Brain microvascular endothelial cell (primary cell): ENCODE measurements at regions not wholly inside any gene's neighbourhood (a gene's known extent, or its start where the extent isn't known, plus 50 kb on each side); places are given as distances from the start of the nearest gene placed in this dataset.

Experiments
- DNase-seq: peaks from one replicate; pipeline ENCODE4 v3.0.0-alpha.2; 2020
- H3K27ac ChIP-seq: fragments of 250-450 bp; sonication (Bioruptor Pico); 2 replicates; pipeline ENCODE4 v1.5.1; 2020; ENCODE audit warnings: mild to moderate bottlenecking, moderate library complexity
- H3K27me3 ChIP-seq: fragments of 250-450 bp; sonication (Bioruptor Pico); replicated peaks from 2 replicates; pipeline ENCODE4 v1.5.1; 2020; ENCODE audit warnings: mild to moderate bottlenecking
- H3K36me3 ChIP-seq: fragments of 250-450 bp; sonication (Bioruptor Pico); replicated peaks from 2 replicates; pipeline ENCODE4 v1.5.1; 2020; ENCODE audit warnings: mild to moderate bottlenecking
- H3K4me3 ChIP-seq: 2 replicates; pipeline ENCODE4 v1.5.1; 2011; ENCODE audit warnings: low read depth, mild to moderate bottlenecking, control low read depth, low read length, moderate library complexity
- in situ Hi-C: cut with HindIII; loops from 2 replicates; pipeline ENCODE4 v1.10.0; 2017; ENCODE audit warnings: low sequenced_read_pairs, low pct_ligation_motif_present
- TF ChIP-seq, protein P1 (sequence below): IDR thresholded peaks from 2 replicates; pipeline ENCODE4 v1.5.1; 2011; ENCODE audit warnings: low read depth, mild to moderate bottlenecking, moderate library complexity, low read length, control low read depth, inconsistent platforms; ENCODE audit errors: missing control alignments

DNA sequence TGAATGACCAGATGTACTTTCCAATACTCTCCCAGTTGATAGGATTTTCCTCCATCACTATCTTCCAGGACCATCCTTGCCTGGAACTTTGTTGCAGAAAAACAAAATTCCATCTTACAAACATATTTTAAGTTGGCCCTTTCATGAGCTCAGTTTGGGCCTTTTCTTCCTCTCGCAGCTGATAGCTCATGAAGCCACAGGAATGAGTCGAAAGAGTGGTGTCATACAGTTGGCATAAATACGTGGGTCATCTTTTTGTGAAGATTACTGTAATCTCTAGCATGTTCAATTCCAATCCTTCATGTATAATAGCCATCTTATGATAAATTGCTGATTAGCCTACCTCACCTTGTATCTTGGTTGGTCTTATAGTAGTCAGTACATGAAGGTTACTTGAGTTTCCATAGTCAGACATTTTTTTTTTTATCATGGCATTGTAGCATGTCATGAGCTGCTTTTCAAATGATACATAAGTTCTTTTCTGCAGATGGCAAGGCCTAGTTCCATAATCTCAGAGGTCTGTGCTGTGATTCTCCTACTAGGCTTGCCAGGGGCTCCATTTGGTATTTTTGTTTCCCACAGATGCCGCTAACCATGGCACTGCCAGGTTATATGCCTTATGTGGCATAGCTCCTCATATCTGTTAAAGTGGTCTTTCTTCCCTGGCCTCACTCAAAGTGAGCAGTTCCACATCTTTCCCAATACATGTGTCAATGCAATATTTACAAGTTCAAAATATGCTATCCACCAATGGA lies 380.6 kb upstream of the DCN start:
- in situ Hi-C loops: no loop called here
- Histone ChIP-seq H3K27ac (no peak overlapping the region), H3K4me3 (no peak overlapping the region), H3K27me3 (no peaks in the 10 kb centered on the region), H3K36me3 (no peaks in the 10 kb centered on the region)
- DNase-seq: no peak
- TF ChIP-seq, protein P1, sequence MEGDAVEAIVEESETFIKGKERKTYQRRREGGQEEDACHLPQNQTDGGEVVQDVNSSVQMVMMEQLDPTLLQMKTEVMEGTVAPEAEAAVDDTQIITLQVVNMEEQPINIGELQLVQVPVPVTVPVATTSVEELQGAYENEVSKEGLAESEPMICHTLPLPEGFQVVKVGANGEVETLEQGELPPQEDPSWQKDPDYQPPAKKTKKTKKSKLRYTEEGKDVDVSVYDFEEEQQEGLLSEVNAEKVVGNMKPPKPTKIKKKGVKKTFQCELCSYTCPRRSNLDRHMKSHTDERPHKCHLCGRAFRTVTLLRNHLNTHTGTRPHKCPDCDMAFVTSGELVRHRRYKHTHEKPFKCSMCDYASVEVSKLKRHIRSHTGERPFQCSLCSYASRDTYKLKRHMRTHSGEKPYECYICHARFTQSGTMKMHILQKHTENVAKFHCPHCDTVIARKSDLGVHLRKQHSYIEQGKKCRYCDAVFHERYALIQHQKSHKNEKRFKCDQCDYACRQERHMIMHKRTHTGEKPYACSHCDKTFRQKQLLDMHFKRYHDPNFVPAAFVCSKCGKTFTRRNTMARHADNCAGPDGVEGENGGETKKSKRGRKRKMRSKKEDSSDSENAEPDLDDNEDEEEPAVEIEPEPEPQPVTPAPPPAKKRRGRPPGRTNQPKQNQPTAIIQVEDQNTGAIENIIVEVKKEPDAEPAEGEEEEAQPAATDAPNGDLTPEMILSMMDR: no peak

DNA sequence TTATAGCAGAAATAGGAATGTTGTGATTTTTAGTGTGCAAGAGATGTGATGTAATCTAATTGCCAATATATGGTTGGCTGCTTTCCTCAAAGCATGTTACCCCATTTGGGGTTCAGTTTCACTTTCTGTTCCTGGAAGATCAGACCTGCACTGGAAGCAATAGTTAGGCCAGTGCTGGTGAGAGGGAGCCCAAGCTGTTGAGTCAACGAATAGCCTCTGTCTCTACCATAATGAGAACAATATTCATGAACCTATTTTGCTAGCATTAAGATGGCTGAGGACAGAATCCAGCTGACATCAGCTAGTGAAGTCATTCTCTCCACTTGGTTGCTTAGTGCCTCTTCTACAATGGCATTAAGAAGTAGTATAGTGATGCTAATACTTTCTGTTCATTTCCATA lies 379.9 kb upstream of the DCN start:
- DNase-seq: no peak
- Histone ChIP-seq H3K36me3 (no peaks in the 10 kb centered on the region), H3K27me3 (no peaks in the 10 kb centered on the region), H3K27ac (no peak overlapping the region), H3K4me3 (no peak overlapping the region)
- in situ Hi-C loops: no loop called here
- TF ChIP-seq, protein P1: no peak

DNA sequence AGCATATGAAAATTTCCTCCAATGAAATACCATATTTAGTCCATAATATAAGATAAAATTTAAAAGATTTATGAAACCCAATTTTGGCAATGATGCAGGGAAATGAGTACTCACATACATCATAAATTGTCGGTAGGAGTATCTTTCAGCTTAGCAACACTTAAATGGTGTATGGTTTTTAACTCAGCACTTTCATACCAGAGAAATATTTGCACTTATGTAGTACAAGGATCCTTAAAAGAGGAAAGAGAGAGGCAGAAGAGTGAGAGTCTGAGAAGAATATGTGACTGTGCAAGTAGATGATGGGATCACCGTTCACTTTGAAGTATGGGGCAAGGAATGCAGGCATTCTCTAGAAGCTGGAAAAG lies 379.3 kb upstream of the DCN start:
- Histone ChIP-seq H3K36me3 (no peaks in the 10 kb centered on the region), H3K4me3 (no peak overlapping the region), H3K27ac (no peak overlapping the region), H3K27me3 (no peaks in the 10 kb centered on the region)
- DNase-seq: no peak
- TF ChIP-seq, protein P1: peak; percentile 15
- in situ Hi-C loops: no loop called here

DNA sequence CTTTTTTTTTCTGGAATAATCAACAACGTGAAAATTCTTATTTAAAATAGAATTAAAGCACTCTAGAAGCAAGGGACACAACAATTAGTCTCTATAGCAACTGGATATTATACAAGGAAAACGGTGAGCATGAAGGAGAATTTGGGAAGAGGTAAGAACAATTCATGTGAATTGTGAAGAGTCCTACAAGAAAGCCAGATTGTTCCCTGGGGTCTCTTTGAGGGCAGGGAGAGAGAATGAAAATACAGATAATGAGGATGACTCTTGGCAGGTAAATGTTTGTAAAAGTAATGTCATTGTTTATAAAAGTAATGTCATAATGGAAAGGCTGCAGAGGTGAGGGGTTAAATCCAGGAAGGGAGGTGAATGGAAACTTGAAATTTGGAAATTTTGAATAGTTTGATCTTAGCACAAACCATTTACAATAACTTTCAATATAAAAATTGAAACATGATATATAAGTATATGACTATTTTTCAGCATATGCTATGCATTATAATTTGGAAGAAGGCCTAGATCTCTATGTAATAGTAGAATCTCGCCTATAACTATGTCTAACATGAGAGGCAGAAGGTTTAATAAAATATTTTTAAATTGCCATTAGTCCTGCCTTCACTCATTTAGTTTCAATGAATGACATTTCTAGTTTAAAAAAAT lies 378.8 kb upstream of the DCN start:
- no peak for DNase-seq
- TF ChIP-seq, protein P1: no peak
- no peak overlapping the region for H3K27ac ChIP-seq
- H3K4me3 ChIP-seq: no peak overlapping the region
- H3K36me3 ChIP-seq: no peaks in the 10 kb centered on the region
- in situ Hi-C loops: no loop called here
- no peaks in the 10 kb centered on the region for H3K27me3 ChIP-seq

DNA sequence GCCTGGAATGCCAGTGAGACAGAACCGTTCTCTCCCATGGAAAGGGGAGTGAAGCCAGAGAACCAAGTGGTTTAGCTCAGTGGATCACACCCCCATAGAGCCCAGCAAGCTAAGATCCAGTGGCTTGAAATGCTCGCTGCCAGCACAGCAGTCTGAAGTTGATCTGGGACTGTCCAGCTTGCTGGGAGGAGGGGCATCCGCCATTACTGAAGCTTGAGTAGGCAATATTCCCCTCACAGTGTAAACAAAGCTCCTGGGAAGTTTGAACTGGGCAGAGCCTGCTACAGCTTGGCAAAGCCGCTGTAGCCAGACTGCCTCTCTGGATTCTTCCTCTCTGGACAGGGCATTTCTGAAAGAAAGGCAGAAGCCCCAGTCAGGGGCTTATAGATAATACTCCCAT lies 374.3 kb upstream of the DCN start:
- Histone ChIP-seq H3K4me3 (no peak overlapping the region), H3K36me3 (no peaks in the 10 kb centered on the region), H3K27ac (no peak overlapping the region), H3K27me3 (no peaks in the 10 kb centered on the region)
- DNase-seq: no peak
- TF ChIP-seq, protein P1: no peak
- in situ Hi-C loops: no loop called here
